Fibroblast of mammary gland (primary cell): ENCODE measurements at regions not wholly inside any gene's neighbourhood (a gene's known extent, or its start where the extent isn't known, plus 50 kb on each side); places are given as distances from the start of the nearest gene placed in this dataset.

ENCODE experiments used
- DNase-seq: peaks from one replicate; pipeline ENCODE4 v3.0.0-alpha.2; 2010; ENCODE audit warnings: low read depth
- H3K4me3 ChIP-seq: 2 replicates; pipeline ENCODE4 v1.5.1; 2011; ENCODE audit warnings: low read depth, mild to moderate bottlenecking, low read length, moderate library complexity; ENCODE audit not compliant: control insufficient read depth
- CTCF ChIP-seq: conservative IDR thresholded peaks from 2 replicates; pipeline ENCODE4 v1.5.1; 2011; ENCODE audit warnings: low read depth, low read length, inconsistent platforms; ENCODE audit not compliant: control insufficient read depth, insufficient read depth

DNA sequence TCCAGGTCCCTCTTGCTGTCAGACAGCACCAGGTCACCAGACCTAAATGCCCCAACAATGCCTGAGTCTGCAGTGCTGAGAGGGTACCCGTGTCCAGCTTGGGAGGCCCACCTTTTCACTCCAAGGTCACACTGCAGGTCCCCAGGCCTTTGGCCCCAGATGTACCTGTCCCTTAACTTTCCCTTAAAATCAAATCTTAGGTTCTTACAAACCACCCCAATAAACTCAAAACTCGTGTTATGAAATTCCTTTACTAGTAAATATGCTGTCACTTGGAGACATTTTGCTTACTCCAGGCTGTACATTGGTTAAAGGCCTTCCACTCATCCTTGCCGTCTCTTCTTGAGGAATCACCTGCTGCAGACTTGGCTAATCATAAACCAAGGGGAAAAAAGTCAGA, 165.7 kb upstream of the RREB1 start:
- H3K4me3 ChIP-seq: no peak overlapping the region
- no peak for DNase-seq
- no peak for TF ChIP-seq CTCF

- TF ChIP-seq CTCF: no peak
- H3K4me3 ChIP-seq: no peak overlapping the region
- DNase-seq: peak; percentile 25
Observed at GRCh38 chr6:6942831-6943230, 164.9 kb upstream of the RREB1 start.

- DNase-seq: no peak
- no peak overlapping the region for H3K4me3 ChIP-seq
- no peak for TF ChIP-seq CTCF
Observed at GRCh38 chr6:6943421-6943820, 164.3 kb upstream of the RREB1 start.

- DNase-seq: no peak
- no peak for TF ChIP-seq CTCF
- no peak overlapping the region for H3K4me3 ChIP-seq
Observed at GRCh38 chr6:6946206-6947155, 161.3 kb upstream of the RREB1 start.

GRCh38 chr6:6950373-6951145, 157.2 kb upstream of the RREB1 start:
- no peak for DNase-seq
- no peak overlapping the region for H3K4me3 ChIP-seq
- no peak for TF ChIP-seq CTCF

GRCh38 chr6:6951355-6951754, 156.4 kb upstream of the RREB1 start:
- no peak for DNase-seq
- no peak overlapping the region for H3K4me3 ChIP-seq
- no peak for TF ChIP-seq CTCF
